ENCODE measurements at regions not wholly inside any gene's neighbourhood (a gene's known extent, or its start where the extent isn't known, plus 50 kb on each side); places are given as distances from the start of the nearest gene placed in this dataset.

GRCh38 chr14:28407996-28408395 lies 358.6 kb upstream of the FOXG1 start:
- H3K9ac ChIP-seq (ENCODE audit: low read length), result no peak overlapping the region
- peaks cover 0 to 3% (median 0%) of the 10 kb centered on the region in 3 donors for H3K9me3 ChIP-seq (ENCODE audit: control extremely low read depth in 1 of 3, control insufficient read depth in 2 of 3, insufficient read depth in 1 of 3, low read length in 2 of 3)
- Mint-ChIP-seq H3K27me3 (no peaks in the 10 kb centered on the region), H3K4me1 (no peaks in the 10 kb centered on the region), H3K4me3 (no peak overlapping the region), H3K9me3 (ENCODE audit: insufficient read depth) (no peaks in the 10 kb centered on the region), H3K27ac (no peak overlapping the region)
- no CpG with 5 or more reads among the region's 3 CpGs for WGBS (ENCODE audit: insufficient coverage)
- TF ChIP-seq EZH2 (IDR thresholded peaks at IDR 0.05; ENCODE audit: borderline replicate concordance, insufficient read depth, low read depth, low read length, poor library complexity, severe bottlenecking) (no peak), CTCF (IDR thresholded peaks at IDR 0.05) (no peak)
- ChIA-PET POLR2A (no interaction called here), CTCF (no interaction called here)
- ATAC-seq (ENCODE audit: low read depth), result no peak
- H4K20me1 ChIP-seq (ENCODE audit: control insufficient read depth, insufficient read depth, low read length, poor library complexity, severe bottlenecking), result no peaks in the 10 kb centered on the region
- intact Hi-C loops (cut with micrococcal nuclease), result no loop called here
- H3K79me2 ChIP-seq (ENCODE audit: control insufficient read depth, insufficient read depth, low read length), result no peaks in the 10 kb centered on the region
- no peaks in the 10 kb centered on the region for H3K27me3 ChIP-seq (replicated peaks in 1 of 4; ENCODE audit: control extremely low read depth in 1 of 4, control insufficient read depth in 3 of 4, insufficient read depth in 4 of 4, low read length in 3 of 4)
- no peaks in the 10 kb centered on the region for H3K36me3 ChIP-seq (replicated peaks in 1 of 2; ENCODE audit: control extremely low read depth in 1 of 2, control insufficient read depth in 1 of 2, extremely low read depth in 1 of 2, insufficient read depth in 2 of 2, low read length in 1 of 2)
- H3K4me2 ChIP-seq (replicated peaks; ENCODE audit: low read depth, low read length, poor library complexity, severe bottlenecking), result no peak overlapping the region
- H3K4me1 ChIP-seq (ENCODE audit: control insufficient read depth in 2 of 2, insufficient read depth in 2 of 2, low read length in 2 of 2), result no peaks in the 10 kb centered on the region
- no peak overlapping the region for H2AFZ ChIP-seq (ENCODE audit: insufficient read depth, low read depth, low read length, poor library complexity, severe bottlenecking)
- H3K4me3 ChIP-seq (ENCODE audit: control extremely low read depth in 1 of 5, extremely low read depth in 1 of 5, insufficient read depth in 1 of 5, low read depth in 2 of 5, low read length in 4 of 5), result no peak overlapping the region
- no peak overlapping the region for H3K27ac ChIP-seq (ENCODE audit: low read length in 2 of 2)
- DNase-seq, result no peak

- intact Hi-C loops (cut with micrococcal nuclease), result no loop called here
- no peaks in the 10 kb centered on the region for H3K27me3 ChIP-seq (replicated peaks in 1 of 4; ENCODE audit: control extremely low read depth in 1 of 4, control insufficient read depth in 3 of 4, insufficient read depth in 4 of 4, low read length in 3 of 4)
- TF ChIP-seq CTCF (IDR thresholded peaks at IDR 0.05) (no peak), EZH2 (IDR thresholded peaks at IDR 0.05; ENCODE audit: borderline replicate concordance, insufficient read depth, low read depth, low read length, poor library complexity, severe bottlenecking) (no peak)
Measured at GRCh38 chr14:28412077-28412476, 354.5 kb upstream of the FOXG1 start.

More at GRCh38 chr14:28412077-28412476, 354.5 kb upstream of the FOXG1 start:
- ChIA-PET POLR2A (no interaction called here), CTCF (no interaction called here)
- Histone ChIP-seq H4K20me1 (ENCODE audit: control insufficient read depth, insufficient read depth, low read length, poor library complexity, severe bottlenecking) (no peaks in the 10 kb centered on the region), H2AFZ (ENCODE audit: insufficient read depth, low read depth, low read length, poor library complexity, severe bottlenecking) (no peak overlapping the region), H3K4me3 (ENCODE audit: control extremely low read depth in 1 of 5, extremely low read depth in 1 of 5, insufficient read depth in 1 of 5, low read depth in 2 of 5, low read length in 4 of 5) (no peak overlapping the region), H3K4me1 (ENCODE audit: control insufficient read depth in 2 of 2, insufficient read depth in 2 of 2, low read length in 2 of 2) (no peaks in the 10 kb centered on the region), H3K27ac (ENCODE audit: low read length in 2 of 2) (no peak overlapping the region), H3K9me3 (ENCODE audit: control extremely low read depth in 1 of 3, control insufficient read depth in 2 of 3, insufficient read depth in 1 of 3, low read length in 2 of 3) (peaks cover 0 to 3% (median 0%) of the 10 kb centered on the region in 3 donors), H3K79me2 (ENCODE audit: control insufficient read depth, insufficient read depth, low read length) (no peaks in the 10 kb centered on the region), H3K4me2 (replicated peaks; ENCODE audit: low read depth, low read length, poor library complexity, severe bottlenecking) (no peak overlapping the region), H3K9ac (ENCODE audit: low read length) (no peak overlapping the region), H3K36me3 (replicated peaks in 1 of 2; ENCODE audit: control extremely low read depth in 1 of 2, control insufficient read depth in 1 of 2, extremely low read depth in 1 of 2, insufficient read depth in 2 of 2, low read length in 1 of 2) (no peaks in the 10 kb centered on the region)
- Mint-ChIP-seq H3K27me3 (no peaks in the 10 kb centered on the region), H3K4me3 (no peak overlapping the region), H3K4me1 (no peaks in the 10 kb centered on the region), H3K27ac (no peak overlapping the region), H3K9me3 (ENCODE audit: insufficient read depth) (no peaks in the 10 kb centered on the region)
- ATAC-seq (ENCODE audit: low read depth) (no peak), DNase-seq (no peak)
- 85% methylated on average over 3 of the region's 3 CpGs for WGBS (ENCODE audit: insufficient coverage)
